HL-60 (cell line): ENCODE measurements at regions not wholly inside any gene's neighbourhood (a gene's known extent, or its start where the extent isn't known, plus 50 kb on each side); places are given as distances from the start of the nearest gene placed in this dataset.

Experiments used
- DNase-seq, 2 experiments: peaks; one replicate each; pipeline ENCODE4 v3.0.0-alpha.2; 2010 to 2020; ENCODE audit warnings: low read depth in 1 of 2, low spot score in 1 of 2
- H3K27ac ChIP-seq: fragments of 250-450 bp; sonication (Bioruptor Pico); replicated peaks from 2 replicates; pipeline ENCODE4 v1.5.1; 2020; ENCODE audit warnings: mild to moderate bottlenecking, moderate library complexity
- H3K27me3 ChIP-seq: fragments of 250-450 bp; sonication (Bioruptor Pico); 2 replicates; pipeline ENCODE4 v1.5.1; 2021; ENCODE audit warnings: mild to moderate bottlenecking, moderate library complexity; ENCODE audit not compliant: insufficient read depth, poor library complexity, severe bottlenecking
- H3K4me3 ChIP-seq: replicated peaks from 2 replicates; pipeline ENCODE4 v1.5.1; 2011; ENCODE audit warnings: mild to moderate bottlenecking, control low read depth, low read length; ENCODE audit not compliant: insufficient read depth
- CTCF ChIP-seq: IDR thresholded peaks from one replicate; pipeline ENCODE4 v1.5.1; 2011; ENCODE audit warnings: low read length, control low read depth, inconsistent platforms; ENCODE audit not compliant: insufficient read depth
- GABPA ChIP-seq: IDR thresholded peaks from 2 replicates; pipeline ENCODE4 v1.6.1; 2012; ENCODE audit warnings: low read depth
- POLR2AphosphoS5 ChIP-seq: IDR thresholded peaks from 2 replicates; pipeline ENCODE4 v1.6.1; 2012; ENCODE audit warnings: low read depth
- REST ChIP-seq: IDR thresholded peaks from 2 replicates; pipeline ENCODE4 v1.6.1; 2012; ENCODE audit warnings: low read depth; ENCODE audit not compliant: insufficient replicate concordance
- SPI1 ChIP-seq: IDR thresholded peaks from 2 replicates; pipeline ENCODE4 v1.6.1; 2012; ENCODE audit warnings: low read depth, mild to moderate bottlenecking, borderline replicate concordance

GRCh38 chr4:164293203-164293602 lies 460.7 kb upstream of the SMIM31 start:
- Histone ChIP-seq H3K27ac (no peak overlapping the region), H3K27me3 (no peaks in the 10 kb centered on the region), H3K4me3 (no peak overlapping the region)
- no peak for DNase-seq
- TF ChIP-seq POLR2AphosphoS5 (no peak), REST (no peak), GABPA (no peak), CTCF (no peak)

- DNase-seq = no peak
- H3K27ac ChIP-seq = no peak overlapping the region
- H3K4me3 ChIP-seq = no peak overlapping the region
- H3K27me3 ChIP-seq = no peaks in the 10 kb centered on the region
- no peak for TF ChIP-seq CTCF
- TF ChIP-seq GABPA = no peak
- TF ChIP-seq REST = no peak
- no peak for TF ChIP-seq POLR2AphosphoS5
- TF ChIP-seq SPI1 = no peak
Observed at GRCh38 chr4:164293743-164294142, 460.2 kb upstream of the SMIM31 start.

GRCh38 chr4:164301430-164301829 lies 452.5 kb upstream of the SMIM31 start:
- no peak for DNase-seq

More at GRCh38 chr4:164301430-164301829, 452.5 kb upstream of the SMIM31 start:
- no peaks in the 10 kb centered on the region for H3K27me3 ChIP-seq
- no peak overlapping the region for H3K27ac ChIP-seq
- no peak overlapping the region for H3K4me3 ChIP-seq
- TF ChIP-seq CTCF (no peak), GABPA (no peak), POLR2AphosphoS5 (no peak), SPI1 (no peak), REST (no peak)
